GM20000 (cell line): ENCODE measurements at regions not wholly inside any gene's neighbourhood (a gene's known extent, or its start where the extent isn't known, plus 50 kb on each side); places are given as distances from the start of the nearest gene placed in this dataset.

Experiments
- DNase-seq: peaks from one replicate; pipeline ENCODE4 v3.0.0; 2012; ENCODE audit warnings: low spot score
- CTCF ChIP-seq: IDR thresholded peaks from 2 replicates; pipeline ENCODE4 v1.5.1; 2012; ENCODE audit warnings: mild to moderate bottlenecking, control low read depth; ENCODE audit errors: extremely low read depth, missing control alignments

- no peak for TF ChIP-seq CTCF
- DNase-seq, result no peak
Observed at GRCh38 chr6:40954446-40955177, 84.4 kb downstream of the UNC5CL start.

- no peak for TF ChIP-seq CTCF
Observed at GRCh38 chr6:40953486-40953885, 85.5 kb downstream of the UNC5CL start.

GRCh38 chr6:40950986-40951698, 87.9 kb downstream of the UNC5CL start:
- no peak for DNase-seq
- no peak for TF ChIP-seq CTCF

More at GRCh38 chr6:40953486-40953885, 85.5 kb downstream of the UNC5CL start:
- no peak for DNase-seq

GRCh38 chr6:40948570-40948969, 90.5 kb downstream of the UNC5CL start:
- no peak for TF ChIP-seq CTCF
- no peak for DNase-seq

- TF ChIP-seq CTCF, result no peak
- DNase-seq, result no peak
Observed at GRCh38 chr6:40947876-40948526, 91.0 kb downstream of the UNC5CL start.

GRCh38 chr6:40946738-40947301, 92.2 kb downstream of the UNC5CL start:
- TF ChIP-seq CTCF, result no peak
- no peak for DNase-seq

- TF ChIP-seq CTCF, result no peak
- DNase-seq, result no peak
Observed at GRCh38 chr6:40937491-40937890, 101.5 kb downstream of the UNC5CL start.
